ENCODE measurements at regions not wholly inside any gene's neighbourhood (a gene's known extent, or its start where the extent isn't known, plus 50 kb on each side); places are given as distances from the start of the nearest gene placed in this dataset.

GRCh38 chr16:54489225-54490111 lies 202.9 kb upstream of the IRX3 start (continued):
- TF ChIP-seq PRDM10 (tag by site-specific recombination; IDR thresholded peaks at IDR 0.05): 0 out of 2 replicates have a peak, but pooled peaks have one; percentile 17
- TF ChIP-seq ZNF184 (tag by site-specific recombination; IDR thresholded peaks at IDR 0.05): peak; percentile 48; the same call in 1 of the 2 replicates
- TF ChIP-seq ZNF585B (tag by site-specific recombination; IDR thresholded peaks at IDR 0.05): no peak
- TF ChIP-seq, protein P1, sequence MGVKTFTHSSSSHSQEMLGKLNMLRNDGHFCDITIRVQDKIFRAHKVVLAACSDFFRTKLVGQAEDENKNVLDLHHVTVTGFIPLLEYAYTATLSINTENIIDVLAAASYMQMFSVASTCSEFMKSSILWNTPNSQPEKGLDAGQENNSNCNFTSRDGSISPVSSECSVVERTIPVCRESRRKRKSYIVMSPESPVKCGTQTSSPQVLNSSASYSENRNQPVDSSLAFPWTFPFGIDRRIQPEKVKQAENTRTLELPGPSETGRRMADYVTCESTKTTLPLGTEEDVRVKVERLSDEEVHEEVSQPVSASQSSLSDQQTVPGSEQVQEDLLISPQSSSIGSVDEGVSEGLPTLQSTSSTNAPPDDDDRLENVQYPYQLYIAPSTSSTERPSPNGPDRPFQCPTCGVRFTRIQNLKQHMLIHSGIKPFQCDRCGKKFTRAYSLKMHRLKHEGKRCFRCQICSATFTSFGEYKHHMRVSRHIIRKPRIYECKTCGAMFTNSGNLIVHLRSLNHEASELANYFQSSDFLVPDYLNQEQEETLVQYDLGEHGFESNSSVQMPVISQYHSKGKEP (tag by site-specific recombination; IDR thresholded peaks at IDR 0.05): peak; percentile 66; the same call in 1 of the 2 replicates
- no peak for TF ChIP-seq HOXA7 (CRISPR knock-in tag; IDR thresholded peaks at IDR 0.05; ENCODE audit: borderline replicate concordance)
- no peak for TF ChIP-seq ZNF623 (tag by site-specific recombination; IDR thresholded peaks at IDR 0.05)
- TF ChIP-seq AEBP2 (tag by site-specific recombination; IDR thresholded peaks at IDR 0.05; ENCODE audit: borderline replicate concordance): no peak
- no peak for TF ChIP-seq ZNF449 (tag by site-specific recombination; IDR thresholded peaks at IDR 0.05)
- no peak for TF ChIP-seq ZNF274 (IDR thresholded peaks at IDR 0.05; ENCODE audit: low read length)
- no peak for TF ChIP-seq ZNF274 (tag by site-specific recombination; IDR thresholded peaks at IDR 0.05; ENCODE audit: borderline replicate concordance)
- TF ChIP-seq ZNF335 (tag by site-specific recombination; conservative IDR thresholded peaks at IDR 0.05): peak; percentile 62
- no peak for TF ChIP-seq ZNF433 (tag by site-specific recombination; IDR thresholded peaks at IDR 0.05; ENCODE audit: low read depth)
- no peak for TF ChIP-seq ZNF654 (tag by site-specific recombination; IDR thresholded peaks at IDR 0.05; ENCODE audit: low read depth)
- no peak for TF ChIP-seq ZNF426 (tag by site-specific recombination; IDR thresholded peaks at IDR 0.05)
- peak; percentile 24; the same call in 1 of the 2 replicates for TF ChIP-seq SCRT1 (tag by site-specific recombination; IDR thresholded peaks at IDR 0.05; ENCODE audit: borderline replicate concordance)
- TF ChIP-seq, protein P2, sequence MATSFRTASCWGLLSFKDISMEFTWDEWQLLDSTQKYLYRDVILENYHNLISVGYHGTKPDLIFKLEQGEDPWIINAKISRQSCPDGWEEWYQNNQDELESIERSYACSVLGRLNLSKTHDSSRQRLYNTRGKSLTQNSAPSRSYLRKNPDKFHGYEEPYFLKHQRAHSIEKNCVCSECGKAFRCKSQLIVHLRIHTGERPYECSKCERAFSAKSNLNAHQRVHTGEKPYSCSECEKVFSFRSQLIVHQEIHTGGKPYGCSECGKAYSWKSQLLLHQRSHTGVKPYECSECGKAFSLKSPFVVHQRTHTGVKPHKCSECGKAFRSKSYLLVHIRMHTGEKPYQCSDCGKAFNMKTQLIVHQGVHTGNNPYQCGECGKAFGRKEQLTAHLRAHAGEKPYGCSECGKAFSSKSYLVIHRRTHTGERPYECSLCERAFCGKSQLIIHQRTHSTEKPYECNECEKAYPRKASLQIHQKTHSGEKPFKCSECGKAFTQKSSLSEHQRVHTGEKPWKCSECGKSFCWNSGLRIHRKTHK (tag by site-specific recombination; IDR thresholded peaks at IDR 0.05): no peak
- no peak for TF ChIP-seq ZNF521 (tag by site-specific recombination; IDR thresholded peaks at IDR 0.05)
- TF ChIP-seq ZNF768 (tag by site-specific recombination; IDR thresholded peaks at IDR 0.05): no peak
- no peak for TF ChIP-seq ZNF416 (tag by site-specific recombination; IDR thresholded peaks at IDR 0.05)
- TF ChIP-seq ZNF324 (tag by site-specific recombination; IDR thresholded peaks at IDR 0.05): no peak
- TF ChIP-seq ZNF211 (tag by site-specific recombination; IDR thresholded peaks at IDR 0.05; ENCODE audit: low read depth): no peak
- no peak for TF ChIP-seq ZFP37 (tag by site-specific recombination; IDR thresholded peaks at IDR 0.05)
- TF ChIP-seq SCRT2 (tag by site-specific recombination; IDR thresholded peaks at IDR 0.05): peak; percentile 26; the same call in 1 of the 2 replicates
- TF ChIP-seq ZNF621 (tag by site-specific recombination; IDR thresholded peaks at IDR 0.05): no peak
- peak; percentile 55 for TF ChIP-seq ZNF362 (tag by site-specific recombination; IDR thresholded peaks at IDR 0.05)
- TF ChIP-seq ZNF311 (tag by site-specific recombination; IDR thresholded peaks at IDR 0.05; ENCODE audit: borderline replicate concordance): no peak
- TF ChIP-seq SP7 (tag by site-specific recombination; IDR thresholded peaks at IDR 0.05): peak; percentile 74
- TF ChIP-seq ZNF596 (tag by site-specific recombination; IDR thresholded peaks at IDR 0.05): no peak
- no peak for TF ChIP-seq ZNF660 (tag by site-specific recombination; IDR thresholded peaks at IDR 0.05)
